C1 segment of cervical spinal cord (tissue), 14 donors: ENCODE measurements at regions not wholly inside any gene's neighbourhood (a gene's known extent, or its start where the extent isn't known, plus 50 kb on each side); places are given as distances from the start of the nearest gene placed in this dataset.

ENCODE experiments used
- DNase-seq, 14 donors: peaks; one replicate each; lab custom pipeline; 2025; lab: John Stamatoyannopoulos, UW

DNA sequence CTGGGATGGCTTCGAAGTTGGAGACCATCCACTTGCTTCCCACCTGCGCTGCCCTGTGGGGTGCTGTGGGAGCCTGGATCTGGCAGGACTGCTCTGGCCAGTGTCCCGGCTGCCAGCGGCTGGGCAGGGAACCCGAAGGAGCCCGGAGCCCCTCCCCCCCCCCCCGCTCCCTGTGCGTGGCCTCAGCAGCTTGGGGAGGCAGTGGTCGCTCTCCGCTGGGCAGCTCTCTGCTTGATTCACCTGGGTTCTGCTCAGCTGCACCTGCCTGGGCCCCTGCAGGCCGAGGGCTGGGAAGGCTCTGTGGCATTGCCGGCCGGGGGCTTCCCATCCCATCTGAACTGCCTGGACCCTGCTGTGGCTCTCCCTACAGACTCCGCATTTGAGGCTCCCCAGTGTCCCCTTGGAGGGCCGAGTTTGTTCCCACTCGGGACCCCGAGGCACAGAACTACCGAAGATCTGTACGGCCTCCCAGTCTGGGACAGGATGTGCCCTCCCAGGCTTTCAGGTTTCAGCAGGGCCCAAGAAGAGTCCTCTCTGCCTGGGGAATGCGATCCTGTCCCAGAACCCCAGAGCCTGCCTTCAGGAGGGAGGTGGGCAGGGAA is 525.1 kb downstream of the TCERG1L start:
- DNase-seq, result no peak

DNA sequence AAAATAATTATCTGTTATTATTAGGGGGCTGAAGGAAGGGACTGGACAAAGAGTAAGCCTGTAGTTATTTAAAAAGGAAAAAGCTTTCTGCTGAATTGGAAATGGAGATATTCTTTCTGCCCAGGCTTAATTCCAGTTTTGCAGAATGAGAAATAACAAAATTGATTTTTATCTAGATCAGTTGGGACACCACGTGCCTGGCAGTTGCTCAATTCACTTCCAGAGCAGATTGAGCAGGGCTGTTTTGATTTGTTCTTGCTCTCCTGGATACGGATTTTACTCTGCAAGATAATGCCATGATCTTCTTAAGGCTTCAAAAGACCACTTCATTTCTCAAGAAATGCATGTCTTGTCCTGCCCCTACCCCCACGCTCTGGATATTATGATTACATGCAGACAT is 524.3 kb downstream of the TCERG1L start:
- DNase-seq, result no peak

DNA sequence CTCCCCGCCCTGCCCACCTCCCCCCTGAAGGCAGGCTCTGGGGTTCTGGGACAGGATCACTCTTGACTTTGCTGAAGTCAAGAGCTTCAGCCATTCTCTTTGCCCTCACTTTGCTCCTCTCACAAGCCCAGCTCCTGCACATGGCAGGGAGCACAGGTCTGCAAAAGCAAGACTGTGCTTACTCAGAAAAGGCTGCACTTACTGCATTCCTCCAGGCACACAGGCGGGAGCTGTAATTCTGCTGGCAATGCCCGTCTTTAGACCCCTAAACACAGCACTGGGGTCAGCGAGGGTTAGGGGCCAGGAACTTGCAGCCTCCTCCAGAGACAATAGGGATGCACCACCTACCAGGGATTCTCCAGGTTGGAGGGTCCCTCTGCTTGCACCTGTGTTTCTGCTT is 523.7 kb downstream of the TCERG1L start:
- DNase-seq, result no peak

DNA sequence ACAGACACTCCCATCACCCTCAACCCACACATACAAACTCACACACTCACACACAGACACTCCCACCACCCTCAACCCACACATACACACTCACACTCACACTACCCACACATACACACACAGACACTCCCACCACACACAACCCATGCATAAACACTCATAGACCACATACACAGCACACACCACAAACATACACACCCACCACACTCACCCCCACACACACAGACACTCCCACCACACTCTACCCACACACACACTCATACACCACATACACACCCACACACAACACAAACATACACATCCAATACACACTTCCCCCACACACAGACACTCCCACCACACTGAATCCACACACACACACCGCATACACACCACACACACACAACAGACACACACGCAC is 521.2 kb downstream of the TCERG1L start:
- no peak for DNase-seq

DNA sequence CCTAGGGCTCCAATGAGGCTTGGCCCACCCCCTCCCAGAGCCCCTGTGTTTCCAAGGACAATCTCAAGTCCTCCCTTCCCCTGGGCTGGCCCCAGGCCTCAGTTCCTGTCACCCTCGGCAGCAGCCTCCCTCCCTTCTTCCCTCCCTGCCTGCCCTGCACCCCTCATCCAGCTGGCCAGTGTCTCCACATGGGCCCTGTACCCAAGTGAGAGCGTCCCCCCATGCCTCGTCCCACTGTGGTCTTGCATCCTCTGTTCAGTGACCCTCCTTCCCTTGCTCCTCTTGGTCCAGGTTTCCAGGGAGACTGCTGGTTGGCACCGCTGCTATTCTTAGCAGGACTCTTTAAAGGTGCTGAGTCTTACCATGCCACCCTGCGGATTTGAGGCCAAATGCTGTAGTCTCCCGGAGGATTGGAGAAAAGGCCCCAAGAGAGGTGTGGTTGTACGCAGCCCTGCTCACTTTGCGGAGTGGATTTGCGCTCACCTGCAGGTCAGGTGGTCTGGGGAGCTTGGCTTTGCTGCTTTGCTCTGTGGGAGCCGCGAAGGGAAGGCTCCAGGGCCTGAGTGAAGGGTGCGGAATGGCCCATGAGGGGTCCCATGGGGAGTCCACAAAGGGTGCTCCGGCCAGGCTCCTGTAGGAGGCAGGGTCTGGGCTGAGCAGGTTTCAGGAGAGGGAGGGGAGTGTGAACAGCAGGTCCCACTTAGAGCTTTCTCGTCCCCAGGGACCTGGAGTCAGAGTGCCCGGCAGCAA is 519.2 kb downstream of the TCERG1L start:
- no peak for DNase-seq

DNA sequence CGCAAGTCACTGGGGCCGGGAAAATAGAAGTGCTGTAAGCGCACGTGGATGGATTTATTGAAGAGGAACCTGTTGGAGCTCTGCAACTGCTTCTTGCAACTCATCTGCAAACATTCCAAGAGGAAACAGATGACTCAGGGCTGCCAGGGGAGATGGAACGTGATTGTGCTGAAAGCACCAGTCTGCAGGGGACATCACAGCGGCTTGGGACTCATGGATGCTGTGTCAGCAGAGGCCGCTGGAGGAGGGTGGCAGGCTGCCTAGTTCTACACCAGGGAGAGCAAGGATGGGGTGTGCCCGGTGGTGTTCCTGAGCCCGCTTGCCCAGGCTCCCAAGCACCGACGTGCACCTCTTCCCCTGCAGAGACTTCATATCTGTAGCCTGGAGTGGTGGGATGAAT is 515.7 kb downstream of the TCERG1L start:
- no peak for DNase-seq

DNA sequence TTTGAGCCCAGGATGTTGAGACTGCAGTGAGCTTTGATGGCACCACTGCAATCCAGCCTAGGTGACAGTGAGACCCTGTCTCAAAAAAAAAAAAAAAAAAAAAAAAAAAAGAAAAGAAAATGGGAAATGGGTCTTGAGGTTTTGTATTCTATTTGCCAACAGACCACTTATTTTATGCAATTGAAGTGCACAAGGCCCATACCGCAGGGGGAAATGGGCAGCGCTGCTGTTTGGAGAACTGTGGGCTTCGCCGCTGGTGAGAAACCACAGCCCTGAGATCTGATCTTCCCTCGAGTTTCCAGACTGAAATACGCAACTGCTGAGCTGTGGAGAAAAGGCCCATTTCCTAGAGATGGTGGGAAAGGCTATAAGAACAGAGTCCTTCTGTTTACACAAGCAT is 512.0 kb downstream of the TCERG1L start:
- no peak for DNase-seq

DNA sequence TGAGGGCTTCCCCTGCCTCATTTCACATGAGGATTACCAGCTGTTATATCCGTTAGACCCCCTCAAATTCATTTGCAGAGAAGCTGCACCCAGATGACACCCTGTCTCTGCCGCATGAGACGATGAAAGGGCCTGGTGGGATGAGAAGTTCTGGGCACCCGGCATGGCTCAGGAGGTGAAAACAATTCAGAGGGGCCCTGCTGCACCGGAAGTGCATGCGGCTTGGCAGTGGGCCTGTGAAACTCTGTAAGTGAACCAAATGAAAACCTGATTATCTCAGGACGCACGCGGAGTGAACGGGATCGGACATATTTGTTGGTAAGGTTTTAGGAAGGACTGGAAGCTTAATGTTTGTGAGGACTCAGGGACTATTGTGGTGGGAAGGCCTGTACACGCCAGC is 511.2 kb downstream of the TCERG1L start:
- DNase-seq, result no peak

DNA sequence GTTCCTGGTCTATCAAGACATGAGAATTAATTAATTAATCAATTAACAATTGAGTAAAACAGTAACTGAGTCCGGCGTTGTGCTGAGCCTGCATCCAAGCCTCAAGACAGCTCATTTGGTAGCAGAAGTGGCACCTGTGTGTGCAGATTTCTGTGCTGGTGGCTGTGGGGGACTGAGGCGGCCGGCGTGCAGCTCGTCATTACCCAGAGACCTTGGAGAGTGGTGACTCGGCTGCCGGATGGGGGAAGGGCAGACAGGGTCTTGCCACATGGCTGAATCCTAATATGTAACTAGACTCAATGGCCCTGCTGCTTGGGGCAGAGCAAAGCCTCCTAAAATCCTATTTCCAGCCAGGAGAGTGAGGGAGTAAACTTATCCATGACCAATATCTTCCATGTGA is 510.2 kb downstream of the TCERG1L start:
- DNase-seq, result no peak

DNA sequence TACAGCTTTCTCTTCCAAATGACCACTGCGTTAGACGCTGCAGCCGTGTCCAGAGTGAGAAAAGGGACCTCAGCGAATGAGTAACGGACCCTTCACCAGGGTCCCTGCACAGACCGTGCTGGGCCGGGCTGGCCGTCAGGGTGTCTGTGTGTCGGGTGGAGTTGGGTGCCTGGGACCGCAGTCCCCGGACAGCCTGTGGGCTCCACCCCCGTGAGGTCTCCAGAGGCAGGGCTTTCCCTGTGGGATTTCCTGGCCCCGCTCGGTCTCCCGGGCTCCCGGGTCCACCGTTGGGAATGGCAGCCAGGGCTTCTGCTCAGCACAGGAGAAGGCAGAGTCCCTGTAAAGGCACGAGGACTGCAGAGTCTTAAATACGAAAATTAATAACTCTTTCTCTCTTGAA is 509.7 kb downstream of the TCERG1L start:
- no peak for DNase-seq

DNA sequence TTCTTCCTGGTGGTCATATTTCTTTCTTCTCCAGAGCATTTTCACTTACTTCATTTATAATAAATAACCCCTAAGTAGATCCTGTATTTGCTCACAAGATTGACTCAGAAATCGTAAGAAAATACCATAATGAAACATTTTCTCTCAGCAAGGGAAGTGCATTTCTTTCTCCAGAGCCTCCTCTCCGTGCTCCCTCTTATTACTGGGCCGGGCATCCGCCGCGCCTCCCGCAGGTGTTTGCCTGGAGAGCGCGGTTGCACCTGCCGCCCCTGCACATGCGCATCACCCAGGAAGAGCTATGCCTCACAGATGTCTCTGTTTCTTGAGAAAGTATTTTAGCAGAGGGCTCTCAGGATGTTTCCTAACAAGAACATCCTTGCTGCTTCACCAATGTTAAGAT is 509.2 kb downstream of the TCERG1L start:
- no peak for DNase-seq

DNA sequence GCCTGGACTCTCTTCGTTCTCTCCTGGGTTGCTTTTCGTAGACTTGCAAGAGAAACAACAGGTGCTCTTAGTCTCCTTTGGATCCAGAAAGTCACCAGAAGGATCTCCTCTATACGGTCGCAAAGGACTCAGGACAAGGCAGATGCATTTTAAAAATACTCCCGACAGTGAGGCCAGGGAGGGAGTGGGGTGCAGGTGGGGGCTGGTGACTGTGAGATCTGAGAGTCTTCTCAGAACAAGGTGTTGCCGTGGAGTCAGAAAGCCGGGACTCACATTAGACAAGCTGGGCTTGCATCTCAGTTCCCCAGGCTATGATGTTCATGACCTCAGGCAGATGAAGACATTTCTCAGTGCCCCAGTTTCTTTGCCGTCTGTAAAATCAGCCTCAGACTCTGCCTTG is 507.2 kb downstream of the TCERG1L start:
- no peak for DNase-seq

DNA sequence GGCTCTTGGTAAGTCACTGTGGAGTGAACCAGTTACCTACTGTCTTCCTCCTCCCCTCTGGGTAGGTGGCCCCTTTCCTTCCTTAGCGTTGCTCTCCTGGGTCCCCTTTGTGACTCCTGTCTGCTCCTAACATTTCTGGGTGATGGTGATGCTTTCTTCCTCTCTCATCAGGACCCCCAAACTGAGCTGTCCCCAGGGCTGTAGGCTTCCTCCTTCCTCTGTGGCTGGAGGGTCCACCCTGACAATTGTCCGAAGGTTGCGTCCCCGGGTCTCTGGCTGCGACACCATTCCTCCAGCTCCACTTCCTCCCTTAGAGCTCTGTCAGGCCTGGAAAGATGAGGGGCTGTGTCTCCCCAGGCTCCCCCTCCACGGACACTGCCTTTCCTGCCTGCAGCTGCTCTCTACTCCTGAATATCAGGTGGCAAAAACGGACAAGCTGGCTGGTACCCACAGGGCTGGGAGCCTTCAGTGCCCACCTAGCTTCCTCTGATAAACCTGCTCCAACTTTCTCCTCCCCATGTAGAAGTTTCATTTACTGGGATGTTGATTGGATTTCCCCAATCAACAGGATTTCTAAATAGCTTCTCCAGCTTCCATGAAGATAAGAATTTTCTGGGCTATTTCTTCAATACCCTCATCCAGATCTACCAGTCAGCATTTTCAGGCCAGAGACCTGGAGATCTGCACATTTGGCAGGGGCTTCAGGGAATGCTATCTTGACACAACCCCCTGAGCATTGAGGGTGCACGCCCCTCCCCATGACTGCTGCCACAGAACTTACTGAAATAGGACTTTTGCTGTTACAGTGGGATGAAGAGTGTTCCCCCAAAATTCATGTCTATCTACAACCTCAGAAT is 506.5 kb downstream of the TCERG1L start:
- DNase-seq, result no peak

DNA sequence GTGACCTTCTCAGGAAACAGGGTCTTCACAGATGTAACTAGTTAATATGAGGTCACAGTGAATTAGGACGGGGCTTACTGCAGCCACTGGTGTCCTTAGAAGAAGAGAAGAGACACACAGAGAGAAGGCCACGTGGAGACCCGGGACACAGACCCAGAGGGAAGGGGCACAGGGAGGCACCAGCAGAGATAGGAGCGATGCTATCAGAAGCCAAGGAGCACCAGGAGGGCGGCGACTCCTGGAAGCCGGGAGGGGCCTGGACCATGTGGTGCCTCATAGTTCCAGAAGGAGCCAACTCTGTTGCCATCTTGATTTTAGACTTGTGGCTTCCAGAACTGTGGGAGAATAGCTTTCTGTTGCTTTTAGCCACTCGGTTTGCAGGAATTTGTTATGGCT is 505.9 kb downstream of the TCERG1L start:
- DNase-seq, result no peak

DNA sequence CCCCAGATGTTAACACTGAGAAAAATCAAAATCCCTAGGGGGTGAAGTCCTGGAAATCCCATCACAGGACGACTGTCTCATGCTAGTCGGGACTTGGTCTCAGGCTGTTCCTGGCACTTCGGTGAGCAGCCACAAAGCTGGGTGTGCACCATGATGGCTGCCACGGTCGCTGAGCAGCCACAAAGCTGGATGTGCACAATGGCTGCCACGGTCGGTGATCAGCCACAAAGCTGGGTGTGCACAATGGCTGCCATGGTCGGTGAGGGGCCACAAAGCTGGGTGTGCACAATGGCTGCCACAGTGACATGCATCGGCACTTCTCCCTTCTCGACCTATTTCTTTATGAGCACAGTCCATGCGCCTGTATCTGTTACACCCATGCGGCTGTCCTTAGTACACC is 505.1 kb downstream of the TCERG1L start:
- DNase-seq, result no peak

DNA sequence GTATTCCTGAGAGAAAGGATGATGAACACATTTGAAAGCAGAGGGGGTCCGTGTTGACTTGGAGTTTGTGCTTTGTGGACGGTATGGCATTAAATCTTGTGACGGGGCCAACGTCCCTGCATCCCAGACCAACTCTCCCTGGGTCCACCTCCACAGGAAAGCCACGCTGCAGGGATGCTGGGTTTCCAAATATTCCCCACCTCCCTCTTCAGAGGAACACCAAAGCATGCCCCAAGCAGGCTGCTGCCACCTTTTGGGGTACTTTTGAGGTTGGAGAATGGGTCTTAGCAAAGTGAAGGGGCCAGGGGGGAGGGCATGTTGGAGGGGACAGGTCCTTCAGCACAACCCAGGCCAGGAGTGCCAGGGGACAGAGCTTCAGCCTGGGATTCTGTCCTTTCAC is 504.4 kb downstream of the TCERG1L start:
- DNase-seq, result no peak

DNA sequence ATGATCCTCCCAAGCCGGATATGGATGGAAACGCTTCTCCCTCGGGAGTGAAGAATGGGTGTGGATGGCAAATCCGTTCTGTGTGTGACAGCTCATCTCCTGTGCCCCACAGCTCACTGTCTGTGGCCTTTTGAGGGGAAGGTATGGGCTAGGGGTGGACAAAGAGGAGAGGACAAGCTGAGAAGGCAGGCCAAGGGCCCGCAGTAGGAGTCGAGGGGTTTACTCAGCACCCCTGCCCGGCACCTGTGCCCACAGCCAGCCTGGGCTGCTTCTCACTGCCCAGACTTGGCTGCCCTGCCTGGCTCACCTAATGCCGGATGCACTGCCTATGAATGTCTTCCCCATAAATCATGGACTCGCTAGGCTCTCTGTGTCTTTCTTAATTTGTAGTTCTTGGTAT is 503.8 kb downstream of the TCERG1L start:
- DNase-seq, result no peak

DNA sequence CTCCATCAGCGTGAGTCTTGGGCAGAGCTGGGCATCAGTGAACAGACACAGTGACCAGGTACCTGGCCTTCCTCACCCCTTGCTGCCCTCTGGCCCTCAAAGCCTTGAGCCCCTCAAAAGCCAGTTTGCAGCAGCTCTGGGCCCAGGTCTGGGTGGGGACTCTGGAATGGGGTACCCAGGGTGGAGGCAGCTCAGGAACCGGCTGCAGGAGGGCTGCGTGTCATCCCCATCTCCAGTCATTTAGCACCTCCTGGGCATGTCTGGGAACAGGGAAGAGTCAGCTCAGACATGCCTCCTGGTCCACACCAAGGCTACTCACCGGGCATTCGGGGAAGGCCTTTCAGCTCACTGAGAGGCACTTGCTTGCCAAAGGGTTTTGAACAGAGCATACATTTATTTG is 503.3 kb downstream of the TCERG1L start:
- DNase-seq, result no peak

DNA sequence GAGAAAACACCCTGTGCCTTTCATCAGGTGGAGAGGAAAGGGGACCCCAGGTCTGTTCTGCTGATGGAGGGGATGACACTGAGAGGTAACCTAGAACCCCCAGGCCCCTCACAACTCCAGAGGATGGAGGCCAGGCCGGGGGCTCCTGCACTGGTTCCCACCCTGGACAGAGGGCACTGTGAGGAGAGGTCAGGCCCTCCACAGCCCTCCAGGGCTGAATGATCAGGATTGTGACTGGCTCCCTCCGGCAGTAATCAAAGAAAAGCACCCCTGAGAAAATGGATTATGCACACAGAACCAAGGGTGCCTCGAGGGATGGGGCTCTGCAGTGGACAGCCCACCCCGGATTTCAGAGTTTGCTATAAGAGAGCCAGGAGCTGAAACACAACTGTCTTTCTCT is 502.8 kb downstream of the TCERG1L start:
- DNase-seq, result no peak

DNA sequence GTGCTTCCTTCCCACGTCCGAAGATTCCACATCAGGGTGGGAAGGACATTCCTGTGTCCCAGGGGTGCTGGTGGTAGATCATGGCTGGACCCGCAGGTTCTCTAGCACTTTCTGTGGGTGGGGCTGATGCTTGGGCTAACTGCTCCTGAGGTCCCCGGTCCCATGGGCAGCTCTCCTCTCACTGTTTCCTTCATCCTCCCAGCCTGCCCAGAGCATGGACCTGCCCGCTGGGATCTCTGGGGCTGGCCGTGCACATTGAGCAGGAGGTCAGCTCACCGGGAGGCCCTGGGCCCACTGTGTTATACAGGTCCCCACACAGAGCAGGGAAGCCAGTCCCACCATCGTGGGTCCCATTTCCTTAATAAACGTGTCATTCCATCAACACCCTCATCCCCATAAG is 502.3 kb downstream of the TCERG1L start:
- no peak for DNase-seq

DNA sequence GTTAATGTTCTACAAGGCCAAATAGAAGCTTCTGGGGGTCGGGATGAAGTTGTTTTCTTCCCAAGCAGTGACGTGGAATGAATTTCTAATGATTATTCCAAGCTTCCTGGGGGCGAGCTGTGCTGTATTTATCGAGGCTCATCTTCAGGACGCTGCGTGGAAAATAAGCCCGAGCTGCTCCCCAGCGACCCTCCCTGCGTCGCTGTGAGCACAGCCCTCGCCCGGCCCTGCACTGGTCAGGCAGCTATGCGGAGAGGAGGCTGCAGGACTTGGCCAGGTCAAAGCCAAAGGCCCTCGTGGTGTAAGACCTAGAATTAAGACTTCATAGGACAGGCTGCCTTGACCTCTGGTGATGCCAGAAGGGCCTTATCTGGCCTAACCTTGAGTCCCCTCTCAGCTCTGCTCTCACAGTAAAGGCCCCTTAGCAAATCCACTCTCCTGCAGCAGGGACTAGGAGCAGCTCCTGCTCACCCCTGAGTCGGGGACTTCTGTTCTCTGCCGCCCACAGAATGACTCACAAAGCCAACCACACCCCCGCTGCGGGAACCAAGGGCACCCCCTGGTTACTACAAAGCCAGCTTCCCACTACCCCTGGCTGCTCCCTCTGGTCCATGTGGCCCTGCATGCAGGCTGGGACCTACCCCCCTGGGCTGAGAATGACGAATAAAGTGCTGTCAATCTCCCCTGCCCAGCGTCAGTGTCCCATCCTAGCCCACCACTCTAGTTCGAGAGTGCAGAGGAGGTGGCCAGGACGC is 501.6 kb downstream of the TCERG1L start:
- no peak for DNase-seq

DNA sequence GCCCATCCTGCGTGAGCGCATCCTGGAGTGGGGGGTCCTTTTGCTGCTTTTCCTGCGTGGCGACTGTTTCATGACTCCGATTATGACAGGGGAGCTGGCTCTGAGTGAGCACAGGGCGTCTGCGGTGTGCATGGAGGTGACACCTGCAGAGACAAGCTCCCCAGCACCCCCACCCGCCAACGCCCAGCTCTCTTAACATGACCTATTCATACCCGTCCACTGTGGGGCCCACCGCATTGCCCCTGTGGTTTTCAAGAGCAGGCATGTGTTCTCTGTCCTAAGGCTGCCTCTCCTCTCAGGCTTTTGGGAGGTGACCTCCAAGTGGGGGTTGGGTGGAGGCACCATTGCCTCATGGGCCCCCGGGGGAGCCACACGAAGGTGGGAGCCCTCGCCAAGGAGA is 500.7 kb downstream of the TCERG1L start:
- no peak for DNase-seq
